ENCODE measurements at regions not wholly inside any gene's neighbourhood (a gene's known extent, or its start where the extent isn't known, plus 50 kb on each side); places are given as distances from the start of the nearest gene placed in this dataset.

DNA sequence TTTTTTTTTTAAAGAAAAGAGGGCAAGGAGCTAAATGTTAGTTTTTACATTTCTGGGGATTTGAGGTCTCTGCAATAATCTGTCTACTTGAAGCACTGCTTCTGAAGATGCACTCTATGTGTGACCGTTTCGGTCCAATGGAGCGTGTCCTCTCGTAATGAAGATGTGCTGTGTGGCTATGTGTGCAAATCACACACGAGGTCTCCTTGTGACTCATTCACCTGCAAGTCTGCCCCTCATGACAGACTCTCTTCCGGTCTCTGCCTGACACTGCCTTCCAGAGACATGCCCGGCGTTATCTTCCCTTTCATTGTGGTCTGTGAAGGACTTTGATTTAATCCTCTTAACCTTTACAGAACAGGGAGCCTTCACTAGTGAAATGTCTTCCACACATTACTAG, 84.3 kb downstream of the TRAM1L1 start:
- no peak overlapping the region for H3K4me2 ChIP-seq (ENCODE audit: low read depth, low read length)
- no peak overlapping the region for H3K27ac ChIP-seq (ENCODE audit: insufficient read depth, low read length)
- no peak overlapping the region for H3K56ac ChIP-seq (ENCODE audit: extremely low read depth, insufficient read depth, low read length)
- dilution Hi-C loops (cut with HindIII; ENCODE audit: low sequenced_read_pairs, unreplicated experiment) (no loop called here), in situ Hi-C loops (cut with MboI; ENCODE audit: low sequenced_read_pairs) (no loop called here), intact Hi-C loops (cut with micrococcal nuclease) (no loop called here)
- no peak overlapping the region for H3K14ac ChIP-seq (replicated peaks; ENCODE audit: low read depth, low read length)
- no peak overlapping the region for H3K4me3 ChIP-seq (ENCODE audit: insufficient read depth, low read depth, low read length)
- H3K4ac ChIP-seq (ENCODE audit: low read depth, low read length): no peak overlapping the region
- H2BK5ac ChIP-seq (ENCODE audit: low read depth, low read length, poor library complexity, severe bottlenecking): no peak overlapping the region
- H2AFZ ChIP-seq (replicated peaks; ENCODE audit: low read length, poor library complexity): no peak overlapping the region
- no peak overlapping the region for H4K8ac ChIP-seq (ENCODE audit: low read depth in 2 of 2, low read length in 2 of 2)
- H2BK20ac ChIP-seq (ENCODE audit: low read depth, low read length): no peak overlapping the region
- H3K23ac ChIP-seq (ENCODE audit: low read depth, low read length): no peak overlapping the region
- H4K91ac ChIP-seq (ENCODE audit: insufficient read depth, low read depth, low read length): no peak overlapping the region
- no CpG with 5 or more reads among the region's 8 CpGs for WGBS, 2 experiments (ENCODE audit: extremely low coverage in 2 of 2, insufficient read length in 1 of 2)
- no peaks in the 10 kb centered on the region for H3K79me1 ChIP-seq (ENCODE audit: low read depth in 1 of 2, low read length in 2 of 2)
- no TSS peak for BruUV-seq (replicated peaks)
- no peak for ATAC-seq (ENCODE audit: low read depth)
- ChIA-PET CTCF (no interaction called here), POLR2A (ENCODE audit: unreplicated experiment) (no interaction called here)
- DNase-seq: no peak
- H3K9me3 ChIP-seq (ENCODE audit: control insufficient read depth, insufficient read depth, low read length): no peaks in the 10 kb centered on the region
- no peak overlapping the region for H2BK120ac ChIP-seq (ENCODE audit: low read depth, low read length)
- H2AK5ac ChIP-seq (ENCODE audit: low read depth, low read length): no peak overlapping the region
- no peaks in the 10 kb centered on the region for H3K27me3 ChIP-seq (ENCODE audit: control insufficient read depth, insufficient read depth, low read length)
- no peak overlapping the region for H3K9ac ChIP-seq (ENCODE audit: low read depth, low read length)
- no peaks in the 10 kb centered on the region for H3K36me3 ChIP-seq (ENCODE audit: control insufficient read depth, insufficient read depth, low read length)
- no peaks in the 10 kb centered on the region for H3K4me1 ChIP-seq (ENCODE audit: control insufficient read depth, insufficient read depth, low read length)
- H4K20me1 ChIP-seq (ENCODE audit: insufficient read depth, low read length): no peaks in the 10 kb centered on the region
- no peaks in the 10 kb centered on the region for H3K9me1 ChIP-seq (ENCODE audit: insufficient read depth, low read length)
- no peak for TF ChIP-seq RFX5 (IDR thresholded peaks at IDR 0.05; ENCODE audit: low read depth, low read length)
- no peak for TF ChIP-seq RAD21 (IDR thresholded peaks at IDR 0.05; ENCODE audit: low read length)
- no peak for TF ChIP-seq BHLHE40 (IDR thresholded peaks at IDR 0.05; ENCODE audit: low read depth, low read length)
- no peak for TF ChIP-seq NFE2L2 (IDR thresholded peaks at IDR 0.05; ENCODE audit: low read depth, low read length)
- no peak for TF ChIP-seq MAZ (IDR thresholded peaks at IDR 0.05; ENCODE audit: borderline replicate concordance, low read depth, low read length)
- TF ChIP-seq SMC3 (IDR thresholded peaks at IDR 0.05; ENCODE audit: low read depth, low read length): no peak
- TF ChIP-seq, protein P1, sequence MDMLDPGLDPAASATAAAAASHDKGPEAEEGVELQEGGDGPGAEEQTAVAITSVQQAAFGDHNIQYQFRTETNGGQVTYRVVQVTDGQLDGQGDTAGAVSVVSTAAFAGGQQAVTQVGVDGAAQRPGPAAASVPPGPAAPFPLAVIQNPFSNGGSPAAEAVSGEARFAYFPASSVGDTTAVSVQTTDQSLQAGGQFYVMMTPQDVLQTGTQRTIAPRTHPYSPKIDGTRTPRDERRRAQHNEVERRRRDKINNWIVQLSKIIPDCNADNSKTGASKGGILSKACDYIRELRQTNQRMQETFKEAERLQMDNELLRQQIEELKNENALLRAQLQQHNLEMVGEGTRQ (IDR thresholded peaks at IDR 0.05; ENCODE audit: low read depth, low read length): no peak
- no peak for TF ChIP-seq CHD1 (IDR thresholded peaks at IDR 0.05; ENCODE audit: low read depth, low read length)
- TF ChIP-seq, protein P2, sequence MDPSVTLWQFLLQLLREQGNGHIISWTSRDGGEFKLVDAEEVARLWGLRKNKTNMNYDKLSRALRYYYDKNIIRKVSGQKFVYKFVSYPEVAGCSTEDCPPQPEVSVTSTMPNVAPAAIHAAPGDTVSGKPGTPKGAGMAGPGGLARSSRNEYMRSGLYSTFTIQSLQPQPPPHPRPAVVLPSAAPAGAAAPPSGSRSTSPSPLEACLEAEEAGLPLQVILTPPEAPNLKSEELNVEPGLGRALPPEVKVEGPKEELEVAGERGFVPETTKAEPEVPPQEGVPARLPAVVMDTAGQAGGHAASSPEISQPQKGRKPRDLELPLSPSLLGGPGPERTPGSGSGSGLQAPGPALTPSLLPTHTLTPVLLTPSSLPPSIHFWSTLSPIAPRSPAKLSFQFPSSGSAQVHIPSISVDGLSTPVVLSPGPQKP (IDR thresholded peaks at IDR 0.05; ENCODE audit: borderline replicate concordance, low read depth, low read length): no peak
- no peak overlapping the region for H2AK9ac ChIP-seq (replicated peaks; ENCODE audit: low read depth, low read length, poor library complexity)
- no peak overlapping the region for H4K5ac ChIP-seq (ENCODE audit: low read depth, low read length)
- H2BK15ac ChIP-seq (ENCODE audit: low read depth, low read length): no peak overlapping the region
- no peak overlapping the region for H3K18ac ChIP-seq (ENCODE audit: low read depth, low read length)

Measured in IMR-90 (cell line).